HG03342 (cell line): ENCODE measurements at regions not wholly inside any gene's neighbourhood (a gene's known extent, or its start where the extent isn't known, plus 50 kb on each side); places are given as distances from the start of the nearest gene placed in this dataset.
"Not testable (repeated sequence)": the region's sequence is repeated elsewhere in the genome, so short reads cannot be mapped to it uniquely, and the experiment has no call there.

Source experiments
- ATAC-seq: cut with Tn5 transposase; IDR thresholded peaks from one replicate; pipeline ENCODE4 v1.9.1; 2021; ENCODE audit warnings: mild to moderate bottlenecking, moderate library complexity; ENCODE audit not compliant: unreplicated experiment

DNA sequence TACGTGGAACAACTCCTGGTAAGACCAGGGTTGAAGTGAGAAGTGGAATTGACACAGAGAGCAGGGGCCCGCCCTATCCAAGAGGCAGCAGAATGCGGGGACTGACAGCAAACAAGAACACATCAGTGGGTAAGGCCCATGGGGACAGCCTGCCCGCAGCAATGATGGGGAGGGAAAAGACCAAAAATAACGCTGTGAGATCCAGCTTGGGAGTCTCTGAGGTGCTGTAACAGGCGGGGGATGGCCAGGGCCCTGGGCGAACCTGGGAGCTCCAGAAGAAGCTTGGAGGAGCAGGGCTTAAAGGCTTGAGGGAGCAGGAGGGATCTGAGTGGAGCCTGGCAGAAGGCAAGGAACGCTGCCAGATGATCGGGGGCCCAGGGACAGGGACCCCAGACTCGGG lies 173.4 kb downstream of the TMEM200C start:
- ATAC-seq = no peak

DNA sequence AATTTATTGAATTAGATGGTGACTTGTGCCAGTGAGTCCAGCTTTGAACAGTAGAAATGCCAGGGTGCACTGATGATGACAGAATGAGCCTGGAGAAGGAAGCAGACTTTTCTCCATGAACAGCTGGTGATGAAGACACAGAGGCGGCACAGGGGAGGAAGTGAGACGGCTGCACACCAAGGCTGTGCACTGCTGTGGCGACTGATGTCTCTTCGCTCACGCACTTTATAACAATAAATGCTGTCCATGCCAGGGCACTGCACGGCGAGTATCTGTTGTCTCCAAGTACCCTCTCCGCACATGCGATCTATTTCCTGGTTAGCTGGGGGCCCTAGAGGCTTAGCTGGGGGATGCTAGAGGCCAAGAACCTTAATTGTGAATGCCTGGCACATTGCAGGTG lies 175.2 kb downstream of the TMEM200C start:
- ATAC-seq = no peak

DNA sequence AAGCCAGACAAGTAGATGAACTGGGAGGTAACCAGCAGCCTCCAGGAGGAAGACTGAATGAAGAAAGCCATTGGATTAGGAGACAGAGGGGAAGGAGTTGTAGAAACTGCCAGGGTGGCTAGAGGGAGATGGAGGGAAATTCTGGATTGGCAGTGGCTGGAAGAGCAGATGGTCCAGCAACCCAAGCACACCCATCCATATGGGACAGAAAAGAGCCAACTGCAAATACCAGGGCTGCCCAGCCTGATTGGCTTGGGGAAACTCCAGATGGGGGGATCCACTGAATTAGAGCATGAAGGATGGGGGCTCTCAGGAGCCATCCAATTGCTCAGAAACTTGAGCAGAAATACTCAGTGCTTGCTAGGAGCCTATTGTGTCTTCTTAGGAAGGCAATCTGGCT lies 173.5 kb upstream of the EPB41L3 start:
- no peak for ATAC-seq

DNA sequence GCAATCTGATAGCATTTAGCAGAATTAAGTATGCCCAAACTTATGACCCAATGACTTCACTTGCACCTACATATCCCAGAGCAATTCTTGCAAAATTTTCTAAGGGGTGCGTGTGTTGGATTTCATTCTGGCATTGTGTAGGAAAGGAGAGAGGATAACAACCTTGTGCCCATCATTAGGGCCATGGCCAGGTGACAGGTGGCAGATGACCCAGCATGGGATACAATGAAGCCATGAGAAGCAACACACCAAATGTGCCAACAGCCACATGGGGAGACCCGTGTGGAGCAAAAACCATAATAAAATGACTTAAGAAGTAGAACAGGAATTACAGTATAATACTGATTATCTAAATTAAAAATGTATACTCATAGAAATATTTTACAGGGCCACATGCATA lies 166.9 kb upstream of the EPB41L3 start:
- ATAC-seq = no peak

DNA sequence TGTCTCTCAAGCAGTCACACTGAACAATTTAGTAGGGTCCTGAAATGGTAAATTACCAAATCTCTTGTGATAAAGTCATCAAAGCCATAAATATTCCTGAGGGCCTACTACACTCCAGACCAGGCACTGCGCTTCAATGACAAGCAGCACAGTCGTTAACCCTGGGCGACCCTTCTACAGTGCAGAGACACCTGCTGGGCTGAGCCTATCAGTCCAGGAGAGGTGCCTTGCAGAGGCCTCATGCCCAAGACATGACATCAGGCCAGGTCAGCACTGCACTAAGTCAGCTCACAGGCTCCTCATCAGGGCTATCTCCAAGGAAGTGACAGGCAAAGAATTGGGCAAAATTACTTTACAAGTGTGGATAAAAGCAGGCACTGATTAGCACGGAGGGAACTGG lies 166.4 kb upstream of the EPB41L3 start:
- no peak for ATAC-seq

DNA sequence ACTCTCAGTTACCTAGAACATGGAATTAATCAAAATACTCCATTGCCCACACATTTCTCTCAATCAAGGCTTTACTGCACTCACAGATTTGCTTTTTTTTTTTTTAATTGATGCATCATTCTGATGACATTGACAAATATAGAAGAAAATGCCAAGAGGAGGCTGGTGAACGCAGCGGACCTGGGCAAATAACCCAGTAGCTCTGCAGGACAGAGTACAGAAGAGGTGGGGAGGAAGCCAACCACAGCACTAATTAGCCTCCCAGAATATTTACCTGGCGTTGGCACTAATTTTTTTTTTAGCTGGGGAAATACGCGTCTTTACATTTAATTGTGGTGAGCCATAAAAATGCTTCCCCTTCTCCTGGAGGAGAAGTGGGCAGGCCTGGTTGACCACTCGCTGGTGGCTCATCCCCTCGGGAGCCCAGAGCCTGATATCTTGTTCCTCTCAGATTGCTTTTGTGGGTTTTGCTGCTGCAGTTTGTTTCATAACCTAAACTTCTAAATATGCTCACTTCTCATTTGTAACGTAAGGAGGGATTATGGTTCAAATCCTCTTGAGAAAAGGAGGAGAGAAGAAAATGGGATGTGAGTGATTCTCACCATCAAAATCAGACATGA lies 165.8 kb upstream of the EPB41L3 start:
- no peak for ATAC-seq

DNA sequence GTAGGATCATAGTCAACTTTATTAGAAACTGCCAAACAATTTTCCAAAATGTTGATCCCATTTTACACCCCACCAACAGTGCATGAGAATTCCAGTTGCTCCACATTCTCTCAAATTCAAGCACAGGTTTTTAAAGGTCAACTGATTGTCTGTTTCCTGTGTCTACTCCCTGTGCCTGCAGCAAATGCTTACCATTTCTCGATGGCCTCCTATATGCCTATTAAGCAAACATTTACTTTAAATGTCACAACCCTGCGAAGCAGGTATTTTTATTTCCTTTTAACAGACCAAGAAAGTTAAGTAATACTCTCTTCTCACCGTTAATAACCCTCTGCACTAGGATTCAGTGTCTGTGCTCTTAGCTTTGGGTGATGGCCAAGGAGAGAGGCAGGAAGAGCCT lies 163.8 kb upstream of the EPB41L3 start:
- ATAC-seq = no peak

DNA sequence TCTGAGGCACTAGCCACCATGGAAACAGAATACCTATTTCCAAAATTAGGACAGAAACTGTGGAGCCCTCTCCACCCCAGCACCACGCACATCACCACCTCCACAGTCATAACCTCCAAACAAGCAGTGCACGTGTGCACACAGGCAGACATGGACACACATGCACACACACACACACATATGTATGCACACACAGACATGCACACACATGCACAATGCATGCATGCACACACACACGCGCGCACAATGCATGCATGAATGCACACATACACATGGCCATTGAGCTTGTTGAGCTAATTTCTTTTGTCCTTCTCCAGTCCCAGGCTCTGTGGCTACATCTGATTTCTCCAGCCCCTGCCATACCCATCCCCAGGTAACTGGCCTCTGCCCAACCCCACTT lies 161.6 kb upstream of the EPB41L3 start:
- no peak for ATAC-seq

DNA sequence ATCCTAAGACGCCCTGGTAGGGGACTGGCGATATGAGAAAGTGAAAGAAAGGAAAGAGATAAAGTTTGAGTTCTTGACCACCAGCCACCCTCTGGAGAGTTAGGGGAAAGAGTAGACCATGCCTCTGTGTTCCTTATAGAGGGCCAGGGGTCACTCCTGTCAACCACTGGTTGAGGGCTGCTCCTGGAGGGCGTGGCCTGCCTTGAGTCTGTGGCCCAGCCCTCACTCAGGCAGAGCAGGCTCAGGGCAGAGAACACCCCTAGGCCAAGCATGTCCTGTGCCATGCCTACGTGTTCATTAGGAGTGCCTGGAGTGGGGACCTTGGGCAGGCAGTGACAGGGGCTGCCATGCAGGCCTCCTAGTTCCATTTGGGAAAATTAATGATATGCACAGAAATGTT lies 161.1 kb upstream of the EPB41L3 start:
- no peak for ATAC-seq

DNA sequence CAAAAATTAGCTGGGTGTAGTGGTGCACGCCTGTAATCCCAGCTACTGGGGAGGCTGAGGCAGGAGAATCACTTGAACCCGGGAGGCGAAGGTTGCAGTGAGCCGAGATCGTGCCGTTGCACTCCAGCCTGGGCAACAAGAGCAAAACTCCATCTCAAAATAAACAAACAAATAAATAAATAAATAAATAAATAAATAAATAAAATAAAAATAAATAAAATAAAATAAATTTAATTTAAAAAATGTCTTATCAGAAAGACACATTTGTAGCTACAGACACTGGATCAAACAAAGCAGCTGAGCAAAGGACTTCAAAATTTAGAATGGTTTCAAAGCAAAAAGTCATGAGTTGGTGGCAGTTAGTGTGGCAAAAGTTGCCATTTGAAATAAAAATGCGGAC lies 158.2 kb upstream of the EPB41L3 start:
- ATAC-seq = not testable (repeated sequence)

DNA sequence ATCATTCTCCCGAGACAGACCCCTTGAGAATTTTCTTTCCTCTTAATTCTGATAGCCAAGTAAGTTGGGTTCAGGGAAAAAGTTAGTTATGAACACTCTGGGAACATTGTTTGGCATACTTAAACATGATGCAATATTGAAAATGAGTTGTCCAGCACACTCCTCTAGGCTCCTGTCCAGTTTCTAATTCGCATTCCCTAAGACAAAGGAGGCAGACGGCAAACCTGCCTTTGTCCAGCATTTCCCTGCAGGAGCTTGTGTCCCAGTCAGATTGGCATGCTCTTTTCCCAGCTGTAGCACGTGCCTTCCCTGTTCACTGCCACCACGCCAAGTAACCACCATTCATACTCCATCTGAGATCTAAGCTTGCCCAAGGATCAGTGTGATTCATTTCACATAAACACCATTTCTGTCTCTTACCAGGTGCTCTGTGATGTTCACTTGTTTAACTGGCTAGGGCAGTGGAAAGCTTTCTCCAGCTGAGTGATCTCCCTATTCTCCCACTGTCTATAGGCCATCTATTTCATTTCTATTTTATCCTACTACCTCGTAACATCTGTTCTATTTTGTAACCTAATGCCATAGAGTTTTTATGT lies 150.0 kb upstream of the EPB41L3 start:
- ATAC-seq = no peak

DNA sequence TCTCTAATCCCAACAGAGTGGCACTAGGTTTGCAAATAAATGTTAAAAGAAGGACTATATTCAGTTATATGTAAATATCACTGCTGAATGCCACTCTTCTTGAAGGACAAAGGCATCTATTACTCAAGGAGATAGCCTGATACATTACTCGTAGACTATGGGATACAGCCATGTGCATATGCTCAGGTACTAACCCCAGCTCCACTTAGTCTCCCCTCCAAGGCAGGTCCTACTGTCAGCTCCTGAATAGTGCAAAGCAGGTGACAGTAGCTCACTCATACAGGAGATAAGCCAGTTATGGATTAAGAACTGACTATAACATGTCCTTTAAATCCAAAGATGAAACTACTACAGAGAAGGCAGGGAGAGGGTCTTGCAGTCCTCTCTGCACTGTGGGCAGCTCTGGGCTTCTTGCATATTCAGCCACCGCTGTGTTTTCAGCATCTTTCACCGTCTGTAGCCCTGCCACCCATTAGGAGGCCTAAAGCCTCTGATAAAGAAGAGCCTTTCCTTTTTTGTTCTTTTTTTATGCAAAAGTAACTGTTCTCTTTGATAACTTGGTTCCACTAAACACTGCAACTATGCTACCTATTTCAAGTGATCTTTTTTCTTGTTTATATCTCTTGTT lies 135.1 kb upstream of the EPB41L3 start:
- ATAC-seq = no peak

DNA sequence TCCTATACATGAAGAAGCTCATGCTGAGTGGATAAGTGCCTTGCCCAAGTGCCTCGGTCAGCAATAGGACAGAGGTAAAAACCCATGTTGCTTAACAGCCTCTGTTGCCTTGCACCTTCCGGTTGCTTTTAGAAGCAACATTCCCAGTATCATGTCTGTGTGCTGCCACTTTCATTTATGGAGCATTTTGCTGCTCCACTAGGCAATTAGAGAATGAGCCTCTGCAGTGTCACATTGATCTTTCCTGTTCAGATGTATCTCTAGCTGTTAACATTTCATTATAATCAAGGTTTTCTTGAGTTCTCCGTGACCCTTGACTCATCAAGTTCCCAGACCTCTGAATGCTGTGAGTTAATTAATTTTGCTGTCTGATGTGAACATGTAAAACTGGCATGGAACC lies 134.5 kb upstream of the EPB41L3 start:
- ATAC-seq = no peak

DNA sequence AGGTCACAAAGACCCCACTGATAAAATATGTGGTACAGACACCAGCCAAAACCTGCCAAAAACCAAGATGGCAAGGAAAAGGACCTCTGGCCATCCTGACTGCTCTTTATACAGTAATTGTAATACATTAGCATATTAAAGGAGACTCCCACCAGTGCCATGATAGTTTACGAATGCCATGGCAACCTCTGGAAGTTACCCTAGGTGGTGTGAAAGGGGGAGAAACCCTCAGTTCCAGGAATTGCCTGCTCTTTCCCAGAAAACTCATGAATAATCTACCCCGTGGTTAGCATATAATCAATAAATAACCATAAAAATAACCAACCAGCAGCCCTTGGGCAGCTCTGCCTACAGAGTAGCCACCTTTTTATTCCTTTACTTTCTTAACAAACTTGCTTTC lies 129.8 kb upstream of the EPB41L3 start:
- no peak for ATAC-seq

DNA sequence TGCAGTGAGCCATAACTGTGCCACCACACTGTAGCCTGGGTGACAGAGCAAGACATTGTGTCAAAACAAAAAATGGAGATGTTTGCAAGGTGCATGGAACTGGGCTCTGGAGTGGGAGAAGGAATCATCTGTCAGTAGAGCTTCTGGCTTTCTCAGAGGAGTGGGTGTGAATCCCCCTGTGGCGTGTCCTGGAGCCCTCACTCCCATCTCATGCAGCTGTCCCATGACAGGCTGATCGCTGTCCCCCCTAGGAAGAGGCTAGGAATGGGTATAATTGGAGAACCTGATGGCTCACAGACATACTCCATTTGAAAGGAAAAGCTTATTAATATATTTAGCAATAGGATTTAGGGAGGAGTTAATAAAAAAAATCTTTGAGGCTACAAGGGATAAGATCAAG lies 125.8 kb upstream of the EPB41L3 start:
- ATAC-seq = no peak

DNA sequence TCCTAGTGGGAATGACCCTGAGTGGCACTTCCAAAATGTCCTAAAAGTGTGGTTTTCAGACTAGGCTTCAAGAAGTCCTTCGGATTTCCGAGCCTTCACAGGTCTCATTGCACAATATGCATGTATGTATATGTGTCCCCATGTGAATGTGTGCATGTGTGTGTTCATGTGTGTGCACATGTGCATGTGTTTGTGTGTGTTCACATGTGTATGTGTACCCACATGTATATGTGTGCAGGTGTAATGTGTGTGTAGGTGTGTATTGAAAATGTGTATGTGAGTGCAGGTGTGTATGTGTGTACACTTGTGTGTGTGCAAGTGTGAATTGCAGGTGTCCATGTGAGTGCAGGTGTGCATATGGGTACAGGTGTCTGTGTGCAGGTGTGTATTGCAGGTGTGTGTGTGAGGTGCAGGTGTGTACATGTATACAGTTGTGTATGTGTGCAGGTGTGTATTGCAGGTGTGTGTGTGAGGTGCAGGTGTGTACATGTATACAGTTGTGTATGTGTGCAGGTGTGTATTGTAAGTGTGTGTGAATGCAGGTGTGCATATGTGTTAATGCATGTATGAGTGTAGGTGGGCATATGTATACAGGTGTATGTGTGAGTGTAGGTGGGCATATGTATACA lies 124.4 kb upstream of the EPB41L3 start:
- no peak for ATAC-seq

DNA sequence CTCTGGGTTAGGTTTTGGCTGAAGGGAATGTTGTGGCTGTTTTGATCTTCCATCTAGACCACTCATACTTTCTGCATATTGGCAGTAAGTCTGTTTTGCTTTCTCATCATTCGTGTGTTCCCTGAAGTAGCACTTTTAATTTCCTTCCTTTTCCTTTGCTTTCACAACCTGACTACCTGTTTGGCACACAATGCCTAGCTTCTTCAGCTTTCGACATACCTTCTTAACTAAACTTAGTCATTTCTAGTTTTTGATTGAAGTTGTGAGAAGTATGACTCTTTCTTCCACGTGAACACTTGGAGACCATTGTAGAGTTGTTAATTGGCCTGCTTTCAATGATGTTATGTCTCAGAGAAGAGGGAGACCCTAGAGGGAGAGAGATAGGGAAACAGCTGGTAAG lies 123.6 kb upstream of the EPB41L3 start:
- ATAC-seq = no peak

DNA sequence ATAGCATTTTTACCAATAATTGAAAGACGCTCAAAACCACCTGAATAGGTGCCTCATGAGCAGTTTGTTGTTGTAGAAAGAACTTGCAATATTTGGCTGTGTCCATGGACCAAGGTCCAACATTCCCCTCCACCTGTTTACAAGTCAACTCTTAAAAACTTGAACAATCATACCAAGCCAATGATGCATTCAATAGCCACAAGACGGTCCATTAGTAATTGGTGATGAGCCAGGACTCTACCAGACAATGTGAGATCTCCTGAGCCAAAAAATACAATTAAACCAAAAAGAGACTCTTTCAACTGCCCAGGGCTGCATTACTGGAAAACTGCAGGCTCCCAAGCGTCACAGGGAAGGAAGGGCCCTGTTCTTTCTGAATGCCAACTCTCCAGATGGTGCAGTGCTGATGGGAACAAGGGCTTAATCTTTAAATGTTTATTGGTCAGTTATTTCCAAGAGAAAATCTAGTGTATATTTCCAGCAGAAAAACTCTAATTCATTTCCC lies 118.8 kb upstream of the EPB41L3 start:
- no peak for ATAC-seq

DNA sequence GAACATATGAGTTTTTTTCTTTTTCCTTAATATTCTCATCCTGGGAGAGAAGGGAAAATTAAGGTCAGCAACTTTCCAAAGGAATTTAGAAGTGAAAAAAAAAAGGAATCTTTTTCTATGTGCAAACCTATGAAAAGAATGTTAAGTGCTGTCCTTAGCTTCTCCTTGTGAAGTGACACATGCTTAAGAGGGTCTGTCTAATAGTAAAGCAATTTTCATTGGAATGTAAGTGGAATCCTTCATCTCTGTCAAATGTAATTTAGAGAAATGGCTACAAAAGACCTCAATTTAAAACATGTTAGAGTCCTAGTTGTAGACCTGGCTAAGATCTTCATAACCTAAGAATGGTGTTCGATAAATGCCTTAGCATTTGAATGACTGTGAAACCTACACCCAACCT lies 117.4 kb upstream of the EPB41L3 start:
- ATAC-seq = no peak

DNA sequence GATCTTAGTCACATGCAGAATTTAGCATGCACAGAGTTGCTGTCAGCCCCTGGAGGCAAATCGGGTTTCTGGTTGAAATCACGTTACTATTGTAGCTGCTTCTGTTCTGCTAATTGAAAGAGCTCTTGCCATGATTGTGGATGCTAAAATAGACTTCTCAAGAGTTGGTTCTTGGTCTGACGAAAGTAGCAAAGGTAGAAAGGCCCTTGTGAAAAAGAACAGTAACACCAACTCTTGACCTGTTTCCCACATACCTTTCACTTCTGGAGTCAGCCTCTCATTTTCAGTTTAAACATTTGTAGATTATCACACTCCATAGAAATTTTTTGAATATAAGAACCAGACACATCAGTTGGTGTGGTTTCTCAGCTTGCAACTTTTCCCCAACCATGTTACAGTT lies 110.0 kb upstream of the EPB41L3 start:
- no peak for ATAC-seq

DNA sequence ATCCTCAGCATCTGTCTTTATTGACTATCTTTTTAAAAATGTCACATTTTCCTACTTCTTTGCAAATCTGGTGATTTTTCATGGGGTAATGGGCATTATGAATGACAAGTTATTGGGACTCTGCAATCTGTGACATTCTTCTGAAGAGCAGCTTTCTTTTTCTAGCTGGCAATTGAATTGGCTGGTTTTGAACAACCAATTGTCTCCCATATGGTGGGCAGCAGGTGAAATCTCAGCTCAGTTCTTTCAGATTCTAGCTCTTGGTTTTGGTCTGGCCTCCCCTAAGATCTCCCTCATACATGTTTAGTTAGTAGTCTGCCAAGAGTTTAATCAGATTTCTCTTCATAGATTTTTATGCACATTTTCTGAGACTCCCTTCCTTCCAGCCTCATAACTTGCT lies 107.9 kb upstream of the EPB41L3 start:
- ATAC-seq = no peak

DNA sequence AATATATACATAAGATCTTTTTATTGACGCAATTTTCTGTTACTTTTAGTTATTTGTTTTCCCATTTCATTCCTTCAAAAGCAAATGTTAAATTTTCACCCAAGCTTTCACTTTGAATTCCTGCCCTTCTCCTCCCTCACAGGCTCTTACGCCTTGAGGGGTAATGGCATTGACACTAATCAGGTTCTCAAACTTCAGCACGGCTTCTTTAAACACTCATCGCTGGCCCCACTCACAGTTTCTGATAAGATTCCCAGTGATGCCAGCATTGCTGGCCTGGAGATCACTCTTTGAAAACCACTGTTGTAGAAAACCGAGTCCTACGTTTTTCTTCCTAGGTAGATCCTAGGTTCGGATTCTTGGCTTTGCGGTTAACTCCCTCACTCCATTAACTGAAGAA lies 105.6 kb upstream of the EPB41L3 start:
- ATAC-seq = no peak
